Upper lobe of right lung (tissue), 1 donor: ENCODE measurements at regions not wholly inside any gene's neighbourhood (a gene's known extent, or its start where the extent isn't known, plus 50 kb on each side); places are given as distances from the start of the nearest gene placed in this dataset.

ENCODE experiments used
- ATAC-seq: fragments of 200-7000 bp; cut with Tn5 transposase; one replicate; pipeline ENCODE4 v1.9.1; 2020; ENCODE audit warnings: mild to moderate bottlenecking, moderate library complexity
- DNase-seq: peaks from one replicate; pipeline ENCODE4 v3.0.0-alpha.2; 2020
- H3K27ac ChIP-seq: fragments of 200-600 bp; one replicate; pipeline ENCODE4 v1.8.0; 2022
- H3K27me3 ChIP-seq: fragments of 200-600 bp; one replicate; pipeline ENCODE4 v1.8.0; 2022; ENCODE audit warnings: mild to moderate bottlenecking
- H3K36me3 ChIP-seq: fragments of 200-600 bp; one replicate; pipeline ENCODE4 v1.8.0; 2022
- H3K4me1 ChIP-seq: fragments of 200-600 bp; one replicate; pipeline ENCODE4 v1.8.0; 2022
- H3K4me3 ChIP-seq: fragments of 200-600 bp; one replicate; pipeline ENCODE4 v1.8.0; 2022; ENCODE audit warnings: mild to moderate bottlenecking
- H3K9me3 ChIP-seq: fragments of 200-600 bp; one replicate; pipeline ENCODE4 v1.8.0; 2022
- intact Hi-C: fragments of 100-400 bp; cut with DNase I; formaldehyde crosslinking; loops from one replicate; pipeline ENCODE4 v1.11.0; 2022
- TF ChIP-seq, protein P1 (sequence below): fragments of 200-600 bp; IDR thresholded peaks from one replicate; pipeline ENCODE4 v1.8.0; 2022; ENCODE audit warnings: antibody characterized with exemption
- donor health status: DM: no; HTN: yes; CAD: no; lungs with severe emphysema.

DNA sequence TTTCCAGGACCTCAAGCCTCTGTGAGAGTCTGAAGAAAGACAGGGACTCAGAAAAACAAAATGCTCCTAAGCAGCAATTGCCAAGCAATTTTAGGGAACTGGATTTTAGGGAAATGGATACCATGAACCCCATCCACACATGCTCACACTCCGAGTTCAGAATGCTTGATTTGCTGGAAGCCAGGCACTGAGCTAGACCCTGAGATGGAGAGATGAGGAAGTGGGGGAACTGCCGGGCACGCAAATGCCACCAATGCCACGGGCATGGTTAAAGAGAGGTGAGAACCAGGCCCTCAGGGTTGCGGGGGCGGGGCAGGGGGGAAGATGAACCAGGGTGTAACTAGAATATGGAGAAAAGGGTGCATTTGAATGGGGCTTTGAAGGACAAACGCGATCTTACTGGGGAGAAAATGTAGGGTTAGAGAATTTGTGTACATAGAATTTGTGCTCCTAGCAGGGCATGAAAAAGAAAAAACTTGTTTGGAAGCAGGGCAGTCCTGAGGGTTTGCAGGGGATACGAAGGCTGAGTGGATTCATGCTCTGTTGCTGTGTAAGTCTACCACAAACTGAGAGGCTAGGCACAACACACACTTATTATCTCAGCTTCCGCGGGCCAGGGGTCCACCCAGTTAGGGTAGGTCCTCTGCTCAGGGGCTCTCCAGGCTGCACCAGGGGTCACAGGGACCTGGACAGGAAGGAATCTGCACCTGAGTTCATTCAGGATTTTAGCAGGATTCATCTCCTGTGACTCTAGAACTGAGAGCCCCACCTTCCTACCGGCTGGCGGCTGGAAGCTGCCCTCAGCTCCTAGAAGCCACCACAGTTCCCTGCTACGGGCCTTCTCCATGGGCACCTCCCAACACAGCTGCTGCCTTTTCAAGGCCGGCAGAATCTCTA, 108.0 kb downstream of the SNX5 start:
- Histone ChIP-seq H3K4me1 (peaks cover 17% of the 10 kb centered on the region), H3K27me3 (no peaks in the 10 kb centered on the region), H3K36me3 (no peaks in the 10 kb centered on the region), H3K9me3 (no peaks in the 10 kb centered on the region), H3K4me3 (no peak overlapping the region), H3K27ac (no peak overlapping the region)
- TF ChIP-seq, protein P1, sequence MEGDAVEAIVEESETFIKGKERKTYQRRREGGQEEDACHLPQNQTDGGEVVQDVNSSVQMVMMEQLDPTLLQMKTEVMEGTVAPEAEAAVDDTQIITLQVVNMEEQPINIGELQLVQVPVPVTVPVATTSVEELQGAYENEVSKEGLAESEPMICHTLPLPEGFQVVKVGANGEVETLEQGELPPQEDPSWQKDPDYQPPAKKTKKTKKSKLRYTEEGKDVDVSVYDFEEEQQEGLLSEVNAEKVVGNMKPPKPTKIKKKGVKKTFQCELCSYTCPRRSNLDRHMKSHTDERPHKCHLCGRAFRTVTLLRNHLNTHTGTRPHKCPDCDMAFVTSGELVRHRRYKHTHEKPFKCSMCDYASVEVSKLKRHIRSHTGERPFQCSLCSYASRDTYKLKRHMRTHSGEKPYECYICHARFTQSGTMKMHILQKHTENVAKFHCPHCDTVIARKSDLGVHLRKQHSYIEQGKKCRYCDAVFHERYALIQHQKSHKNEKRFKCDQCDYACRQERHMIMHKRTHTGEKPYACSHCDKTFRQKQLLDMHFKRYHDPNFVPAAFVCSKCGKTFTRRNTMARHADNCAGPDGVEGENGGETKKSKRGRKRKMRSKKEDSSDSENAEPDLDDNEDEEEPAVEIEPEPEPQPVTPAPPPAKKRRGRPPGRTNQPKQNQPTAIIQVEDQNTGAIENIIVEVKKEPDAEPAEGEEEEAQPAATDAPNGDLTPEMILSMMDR: no peak
- intact Hi-C loops: no loop called here
- DNase-seq: peak; percentile 61
- ATAC-seq: no peak

DNA sequence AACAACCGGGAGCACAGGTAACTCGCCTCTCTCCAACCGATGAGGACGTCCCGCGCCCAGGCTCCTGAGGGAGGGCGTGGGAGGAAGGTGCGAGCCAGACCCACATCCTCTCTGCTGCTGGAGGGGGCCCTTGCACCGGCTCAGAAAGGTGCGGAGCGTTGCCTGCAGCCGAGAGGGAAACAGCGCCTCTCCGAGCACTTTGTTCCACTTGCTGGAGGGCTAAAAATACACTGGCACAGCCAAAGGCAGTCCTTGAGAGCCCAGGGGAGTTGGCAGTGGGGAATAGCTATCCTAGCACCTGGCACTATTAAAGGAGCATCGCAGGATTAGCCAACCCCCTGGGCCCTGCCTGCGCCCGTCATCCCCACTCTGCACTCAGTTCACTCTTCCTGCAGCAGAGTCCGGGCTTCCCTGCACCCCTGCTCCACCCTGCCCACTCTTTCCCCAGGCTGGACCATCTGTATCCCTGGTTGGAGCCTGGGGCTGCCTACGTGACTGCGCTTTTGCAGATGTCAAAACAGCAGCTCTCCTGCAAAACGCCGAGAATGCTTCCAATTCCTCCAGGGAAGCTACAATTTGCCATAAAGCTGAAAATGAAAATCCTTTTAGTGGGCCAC, 108.9 kb downstream of the SNX5 start:
- H3K36me3 ChIP-seq: no peaks in the 10 kb centered on the region
- no peak overlapping the region for H3K4me3 ChIP-seq
- H3K27me3 ChIP-seq: no peaks in the 10 kb centered on the region
- ATAC-seq: peak; percentile 75
- intact Hi-C loops: no loop called here
- no peak overlapping the region for H3K27ac ChIP-seq
- peaks cover 17% of the 10 kb centered on the region for H3K4me1 ChIP-seq
- TF ChIP-seq, protein P1: no peak
- DNase-seq: peak; percentile 75
- no peaks in the 10 kb centered on the region for H3K9me3 ChIP-seq

DNA sequence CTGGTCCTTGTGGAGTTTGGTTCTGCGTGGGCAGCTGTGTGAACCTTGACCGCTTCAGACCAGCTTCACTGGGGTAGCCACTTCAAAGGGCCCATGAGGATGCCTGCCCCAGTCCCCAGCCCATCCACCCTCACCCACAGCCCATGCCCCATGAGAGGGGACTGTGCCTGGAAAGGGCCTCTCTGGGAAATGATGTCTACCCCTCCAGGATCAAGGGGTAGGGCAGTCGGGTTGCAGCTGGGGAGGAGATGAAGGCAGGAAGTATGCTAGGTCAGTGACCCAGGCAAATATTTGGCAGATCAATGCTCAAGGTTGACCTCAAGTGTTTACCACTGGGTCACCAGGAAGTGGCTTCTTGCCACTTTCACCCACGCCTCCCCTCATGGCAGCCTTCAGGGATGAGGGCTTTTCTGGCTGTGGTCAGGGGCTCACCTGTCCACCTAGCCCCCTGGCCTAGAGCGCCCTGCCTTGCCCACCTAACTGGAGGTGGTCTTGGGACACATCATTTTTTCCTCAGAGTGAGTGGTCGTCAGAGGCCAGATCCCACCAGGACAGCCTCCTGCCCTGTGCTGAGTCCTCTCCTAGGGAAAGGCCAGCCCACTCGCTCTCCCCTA, 109.5 kb downstream of the SNX5 start:
- intact Hi-C loops: no loop called here
- no peak overlapping the region for H3K4me3 ChIP-seq
- no peaks in the 10 kb centered on the region for H3K9me3 ChIP-seq
- DNase-seq (peak; percentile 63), ATAC-seq (peak; percentile 18)
- TF ChIP-seq, protein P1: no peak
- no peak overlapping the region for H3K27ac ChIP-seq
- H3K36me3 ChIP-seq: no peaks in the 10 kb centered on the region
- no peaks in the 10 kb centered on the region for H3K27me3 ChIP-seq
- H3K4me1 ChIP-seq: peaks cover 17% of the 10 kb centered on the region

GRCh38 chr20:17858450-17859001, 110.1 kb downstream of the SNX5 start:
- Histone ChIP-seq H3K4me3 (no peak overlapping the region), H3K36me3 (no peaks in the 10 kb centered on the region), H3K27ac (no peak overlapping the region), H3K9me3 (no peaks in the 10 kb centered on the region), H3K27me3 (no peaks in the 10 kb centered on the region), H3K4me1 (peaks cover 17% of the 10 kb centered on the region)
- no peak for ATAC-seq
- DNase-seq: peak; percentile 21
- intact Hi-C loops: no loop called here
- TF ChIP-seq, protein P1: no peak

GRCh38 chr20:17857639-17858449, 110.8 kb downstream of the SNX5 start:
- H3K27ac ChIP-seq: no peak overlapping the region
- intact Hi-C loops: no loop called here
- H3K9me3 ChIP-seq: no peaks in the 10 kb centered on the region
- H3K36me3 ChIP-seq: no peaks in the 10 kb centered on the region
- ATAC-seq (no peak), DNase-seq (peak; percentile 12)
- TF ChIP-seq, protein P1: no peak
- peaks cover 17% of the 10 kb centered on the region for H3K4me1 ChIP-seq
- H3K27me3 ChIP-seq: no peaks in the 10 kb centered on the region
- H3K4me3 ChIP-seq: no peak overlapping the region
